ENCODE measurements at regions not wholly inside any gene's neighbourhood (a gene's known extent, or its start where the extent isn't known, plus 50 kb on each side); places are given as distances from the start of the nearest gene placed in this dataset.

- TF ChIP-seq, protein P1, sequence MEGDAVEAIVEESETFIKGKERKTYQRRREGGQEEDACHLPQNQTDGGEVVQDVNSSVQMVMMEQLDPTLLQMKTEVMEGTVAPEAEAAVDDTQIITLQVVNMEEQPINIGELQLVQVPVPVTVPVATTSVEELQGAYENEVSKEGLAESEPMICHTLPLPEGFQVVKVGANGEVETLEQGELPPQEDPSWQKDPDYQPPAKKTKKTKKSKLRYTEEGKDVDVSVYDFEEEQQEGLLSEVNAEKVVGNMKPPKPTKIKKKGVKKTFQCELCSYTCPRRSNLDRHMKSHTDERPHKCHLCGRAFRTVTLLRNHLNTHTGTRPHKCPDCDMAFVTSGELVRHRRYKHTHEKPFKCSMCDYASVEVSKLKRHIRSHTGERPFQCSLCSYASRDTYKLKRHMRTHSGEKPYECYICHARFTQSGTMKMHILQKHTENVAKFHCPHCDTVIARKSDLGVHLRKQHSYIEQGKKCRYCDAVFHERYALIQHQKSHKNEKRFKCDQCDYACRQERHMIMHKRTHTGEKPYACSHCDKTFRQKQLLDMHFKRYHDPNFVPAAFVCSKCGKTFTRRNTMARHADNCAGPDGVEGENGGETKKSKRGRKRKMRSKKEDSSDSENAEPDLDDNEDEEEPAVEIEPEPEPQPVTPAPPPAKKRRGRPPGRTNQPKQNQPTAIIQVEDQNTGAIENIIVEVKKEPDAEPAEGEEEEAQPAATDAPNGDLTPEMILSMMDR (IDR thresholded peaks at IDR 0.05), result no peak
- TF ChIP-seq POLR2A (IDR thresholded peaks at IDR 0.05), result no peak
- TF ChIP-seq EP300 (IDR thresholded peaks at IDR 0.05), result no peak
Observed at GRCh38 chr9:88792502-88792901, 198.8 kb upstream of the S1PR3 start.

Data from ovary (tissue), 3 donors.